Uterus (tissue), 2 donors: ENCODE measurements at regions not wholly inside any gene's neighbourhood (a gene's known extent, or its start where the extent isn't known, plus 50 kb on each side); places are given as distances from the start of the nearest gene placed in this dataset.

Experiments
- CTCF ChIP-seq, 4 experiments: fragments of 200-600 bp in 2 of 4; fragments of 450-650 bp in 2 of 4; sonication (generic) in 2 of 4; IDR thresholded peaks; one replicate each; pipeline ENCODE4 v1.5.1; 2016 to 2019; ENCODE audit warnings: antibody characterized with exemption in 4 of 4, mild to moderate bottlenecking in 2 of 4, moderate library complexity in 1 of 4
- POLR2A ChIP-seq, 2 donors: fragments of 450-650 bp; IDR thresholded peaks; one replicate each; pipeline ENCODE4 v1.6.1; 2016; ENCODE audit warnings: antibody characterized with exemption in 2 of 2, mild to moderate bottlenecking in 1 of 2, moderate library complexity in 1 of 2

- TF ChIP-seq POLR2A (IDR thresholded peaks at IDR 0.05): no peak
- peak in 1 of 4 experiments; percentile 3 for TF ChIP-seq CTCF (IDR thresholded peaks at IDR 0.05)
Observed at GRCh38 chr2:215657844-215658243, 222.0 kb upstream of the FN1 start.
